GM18867 (cell line): ENCODE measurements at regions not wholly inside any gene's neighbourhood (a gene's known extent, or its start where the extent isn't known, plus 50 kb on each side); places are given as distances from the start of the nearest gene placed in this dataset.

Experiments used
- ATAC-seq: cut with Tn5 transposase; IDR thresholded peaks from one replicate; pipeline ENCODE4 v1.9.1; 2021; ENCODE audit warnings: mild to moderate bottlenecking, moderate library complexity; ENCODE audit not compliant: unreplicated experiment

- no peak for ATAC-seq
Measured at GRCh38 chr12:130070126-130070611, 92.1 kb upstream of the FZD10 start.

DNA sequence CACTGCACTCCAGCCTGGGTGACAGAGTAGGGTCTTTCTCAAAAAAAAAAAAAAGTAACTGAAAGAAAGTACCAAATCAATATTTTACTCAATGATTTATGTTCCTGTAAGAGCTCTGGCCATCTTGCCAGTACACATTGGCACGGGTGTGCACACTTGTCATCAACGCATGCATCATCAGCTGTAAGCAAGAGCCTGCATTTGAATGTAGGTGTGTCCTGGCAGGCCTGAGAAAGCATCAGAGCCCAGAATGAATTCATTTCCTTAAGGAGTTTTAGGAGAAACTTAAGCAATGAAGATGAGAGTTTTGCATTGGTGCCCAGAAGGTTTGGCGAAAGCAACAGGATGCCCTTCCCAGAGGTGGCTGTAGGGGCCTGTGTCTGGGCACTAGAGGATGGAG is 88.5 kb upstream of the FZD10 start:
- ATAC-seq = no peak

- no peak for ATAC-seq
Measured at GRCh38 chr12:130074661-130075406, 87.4 kb upstream of the FZD10 start.

DNA sequence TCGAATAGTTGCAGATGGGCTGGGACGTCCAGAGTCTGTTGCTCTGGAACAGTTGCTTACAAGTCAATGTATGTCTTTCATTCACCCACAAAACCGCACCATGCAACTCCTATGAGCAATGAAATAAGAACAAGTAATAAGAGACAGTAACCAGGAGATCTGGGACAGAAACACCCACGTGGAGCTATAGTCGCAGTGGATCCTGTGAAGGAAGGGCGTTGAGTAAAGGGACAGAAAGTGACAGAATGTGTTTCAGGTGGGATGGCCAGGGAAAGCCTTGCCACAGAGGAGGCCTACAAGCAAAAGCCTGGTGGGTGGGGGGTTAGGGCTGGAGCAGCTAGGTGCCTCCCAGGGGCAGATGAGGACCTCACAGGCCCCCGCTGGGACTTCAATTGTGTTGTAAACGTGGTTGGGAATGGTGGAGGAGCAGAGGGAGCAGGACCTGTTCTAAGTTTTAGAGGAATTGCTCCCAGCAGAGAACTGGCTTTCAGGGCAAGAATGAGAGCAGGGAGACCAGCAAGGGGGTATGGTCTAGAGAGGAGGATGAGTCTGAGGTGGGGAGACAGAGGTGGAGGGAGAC is 86.7 kb upstream of the FZD10 start:
- no peak for ATAC-seq

GRCh38 chr12:130076126-130076525 is 86.1 kb upstream of the FZD10 start:
- ATAC-seq = no peak

- ATAC-seq = no peak
Measured at GRCh38 chr12:130076752-130077151, 85.5 kb upstream of the FZD10 start.

DNA sequence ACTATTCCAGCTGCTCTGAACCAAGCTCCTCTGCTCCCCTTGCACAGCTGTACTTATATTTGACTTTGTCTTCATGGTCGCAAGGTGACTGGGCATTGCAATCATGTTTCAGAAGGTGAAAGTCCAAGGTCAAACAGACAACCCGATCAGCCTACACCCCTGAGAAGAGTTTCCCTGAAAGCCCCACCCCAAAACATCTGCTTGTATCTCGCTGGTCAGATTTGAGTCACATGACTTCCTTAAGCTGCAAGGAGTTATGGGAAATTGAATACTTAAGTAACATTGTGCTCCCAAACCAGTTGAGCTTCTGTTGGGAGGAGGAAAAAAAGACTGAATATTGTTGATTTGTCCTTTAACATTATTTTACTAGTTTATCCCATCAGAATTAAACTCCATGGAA is 83.4 kb upstream of the FZD10 start:
- ATAC-seq = no peak

GRCh38 chr12:130079279-130079678 is 83.0 kb upstream of the FZD10 start:
- no peak for ATAC-seq

- no peak for ATAC-seq
Measured at GRCh38 chr12:130080205-130080604, 82.1 kb upstream of the FZD10 start.

DNA sequence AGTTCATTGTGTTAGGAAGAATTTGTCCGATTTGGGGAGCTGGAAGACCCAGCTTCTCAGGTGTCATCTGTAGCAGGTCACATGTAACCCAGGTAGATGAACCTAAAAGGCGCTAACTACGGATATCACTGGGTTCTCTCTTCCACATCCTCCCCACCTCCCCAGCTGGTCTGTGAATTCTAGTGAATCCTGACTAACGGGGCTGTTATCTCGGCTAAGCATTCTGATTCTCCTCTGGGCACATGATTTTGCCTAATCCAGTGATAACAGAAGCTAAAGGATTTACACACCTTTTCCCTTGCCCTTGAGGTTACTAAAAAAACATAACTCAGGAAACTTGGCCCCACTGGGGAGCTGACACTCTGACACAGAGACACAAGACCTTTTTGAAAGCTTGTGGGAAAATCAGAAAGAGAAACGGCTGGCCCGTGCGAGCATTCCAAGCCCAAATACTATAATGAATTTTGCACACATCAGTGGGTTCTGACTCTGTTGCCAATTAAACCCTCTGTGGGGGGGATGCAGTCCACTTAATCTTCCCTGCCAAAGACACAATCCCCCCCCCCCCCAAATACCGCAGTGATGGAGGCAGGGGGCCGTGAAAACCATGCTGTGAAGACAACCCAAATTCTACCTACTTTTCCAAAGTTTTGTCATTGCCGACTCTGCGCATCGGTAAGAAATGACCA is 81.0 kb upstream of the FZD10 start:
- no peak for ATAC-seq

DNA sequence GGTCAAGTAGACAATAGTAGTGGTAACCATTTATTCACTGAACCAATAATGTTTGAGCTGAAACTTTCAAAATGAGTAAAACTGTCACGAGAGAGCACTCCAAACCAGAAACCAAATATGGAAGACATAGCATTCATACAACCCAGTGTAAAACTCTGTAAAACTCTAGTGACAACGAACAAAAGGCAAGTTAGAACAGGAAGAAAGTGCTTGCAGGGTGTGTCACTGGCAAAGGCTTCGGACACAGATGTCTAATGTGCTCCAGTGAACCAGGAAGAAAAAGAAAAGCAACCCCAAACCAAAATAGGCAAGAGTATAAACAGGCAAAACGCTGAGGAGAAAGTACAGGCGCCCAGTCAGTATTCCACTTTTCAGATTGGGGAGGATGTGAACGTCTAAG is 79.3 kb upstream of the FZD10 start:
- ATAC-seq = no peak

GRCh38 chr12:130083734-130084133 is 78.5 kb upstream of the FZD10 start:
- ATAC-seq = no peak

- ATAC-seq = no peak
Measured at GRCh38 chr12:130084359-130084758, 77.9 kb upstream of the FZD10 start.

GRCh38 chr12:130086248-130086647 is 76.0 kb upstream of the FZD10 start:
- ATAC-seq = no peak

DNA sequence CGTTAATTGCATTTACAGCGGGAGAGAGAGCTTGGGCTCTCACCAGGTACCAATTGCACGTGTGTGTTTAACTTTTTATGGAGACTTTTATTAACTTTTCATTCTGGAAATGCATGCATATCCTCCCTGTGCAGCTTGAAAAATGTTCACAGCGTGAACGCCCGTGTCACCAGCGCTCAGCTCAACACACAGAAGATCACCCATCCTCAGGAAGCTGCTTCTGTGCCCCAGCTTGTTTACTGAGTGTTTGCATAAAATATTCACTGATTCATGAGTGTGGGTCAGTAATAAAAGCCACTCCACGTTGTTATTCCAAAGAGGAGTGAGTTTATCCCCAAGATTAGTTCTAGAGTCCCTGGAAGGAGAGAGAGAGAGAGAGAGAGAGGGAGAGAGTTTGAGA is 75.5 kb upstream of the FZD10 start:
- no peak for ATAC-seq

- no peak for ATAC-seq
Measured at GRCh38 chr12:130087222-130087621, 75.0 kb upstream of the FZD10 start.

- ATAC-seq = no peak
Measured at GRCh38 chr12:130088504-130088903, 73.8 kb upstream of the FZD10 start.

DNA sequence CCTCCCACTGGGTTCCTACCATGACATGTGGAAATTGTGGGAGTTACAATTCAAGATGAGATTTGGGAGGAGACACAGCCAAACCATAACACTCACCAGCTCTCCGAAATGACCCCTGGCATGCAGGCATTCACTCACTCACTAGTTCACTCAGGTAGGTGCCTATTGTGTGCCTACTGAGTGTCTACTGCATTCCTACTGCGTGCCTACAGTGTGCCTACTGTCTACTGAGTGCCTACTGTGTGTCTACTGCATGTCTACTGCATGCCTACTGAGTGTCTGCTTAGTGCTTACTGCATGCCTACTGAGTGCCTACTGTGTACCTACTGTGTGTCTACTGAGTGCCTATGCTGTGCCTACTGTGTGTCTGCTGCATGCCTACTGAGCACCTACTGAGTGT is 71.7 kb upstream of the FZD10 start:
- no peak for ATAC-seq

DNA sequence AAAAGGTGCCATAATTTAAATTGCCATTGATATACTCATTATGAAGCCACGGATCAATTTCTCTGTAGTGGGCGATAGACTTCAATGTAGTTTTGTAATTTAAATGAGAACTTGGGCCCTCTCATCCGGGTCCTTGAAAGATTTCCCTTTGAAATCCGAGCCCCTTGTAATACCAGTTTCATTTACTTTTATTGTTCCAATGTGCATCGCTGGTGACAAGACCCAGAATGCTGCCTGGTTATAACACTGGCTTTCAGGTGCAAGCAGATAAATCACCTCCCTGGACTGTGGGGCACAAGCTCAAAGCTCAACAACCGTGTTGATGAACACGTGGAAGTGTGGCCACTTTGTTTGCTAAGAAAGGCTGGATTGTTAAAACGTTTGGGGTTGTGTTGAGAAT is 68.9 kb upstream of the FZD10 start:
- ATAC-seq = no peak

- no peak for ATAC-seq
Measured at GRCh38 chr12:130097342-130097741, 64.9 kb upstream of the FZD10 start.

DNA sequence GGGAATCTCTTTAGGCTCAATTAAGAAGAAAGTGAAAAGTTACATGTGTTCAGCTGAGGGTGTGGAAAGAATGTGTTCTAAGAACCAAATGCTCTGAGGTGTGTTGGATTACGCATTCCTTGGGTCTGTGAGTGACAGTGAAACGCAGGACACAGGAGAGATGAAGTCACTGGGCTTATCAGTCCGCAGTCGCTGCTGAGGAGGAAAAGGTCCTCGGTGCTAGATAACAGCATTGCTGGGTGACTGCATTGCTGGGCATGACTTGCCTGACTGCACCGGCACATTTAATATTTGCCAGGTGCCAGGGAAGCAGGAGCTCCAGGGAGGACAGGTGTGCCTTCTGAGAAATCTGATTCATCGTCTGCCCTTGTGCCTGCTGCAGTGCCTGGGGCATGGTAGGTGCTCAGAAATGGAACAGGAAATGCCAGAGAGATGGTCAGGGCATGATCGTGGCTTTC is 64.4 kb upstream of the FZD10 start:
- ATAC-seq = no peak
